DMS53 (cell line): ENCODE measurements at regions not wholly inside any gene's neighbourhood (a gene's known extent, or its start where the extent isn't known, plus 50 kb on each side); places are given as distances from the start of the nearest gene placed in this dataset.

Experiments used
- DNase-seq: peaks from one replicate; lab custom pipeline; 2025; lab: John Stamatoyannopoulos, UW

GRCh38 chr2:188051706-188052105 is 240.0 kb upstream of the GULP1 start:
- DNase-seq: no peak

- no peak for DNase-seq
These were observed 226.3 kb upstream of the GULP1 start for GRCh38 chr2:188065386-188065785.

- DNase-seq: peak; percentile 28
These were observed 223.6 kb upstream of the GULP1 start for GRCh38 chr2:188068093-188068492.

GRCh38 chr2:188076149-188077056 is 215.3 kb upstream of the GULP1 start:
- DNase-seq: no peak

- DNase-seq: no peak
These were observed 213.9 kb upstream of the GULP1 start for GRCh38 chr2:188077757-188078156.

GRCh38 chr2:188078534-188078933 is 213.1 kb upstream of the GULP1 start:
- DNase-seq: no peak

- DNase-seq: no peak
These were observed 212.5 kb upstream of the GULP1 start for GRCh38 chr2:188079196-188079595.

- no peak for DNase-seq
These were observed 206.3 kb upstream of the GULP1 start for GRCh38 chr2:188085421-188085820.

- DNase-seq: no peak
These were observed 201.8 kb upstream of the GULP1 start for GRCh38 chr2:188089901-188090300.

- no peak for DNase-seq
These were observed 200.5 kb upstream of the GULP1 start for GRCh38 chr2:188091220-188091619.

GRCh38 chr2:188092734-188093133 is 198.9 kb upstream of the GULP1 start:
- DNase-seq: no peak

GRCh38 chr2:188096910-188097309 is 194.8 kb upstream of the GULP1 start:
- no peak for DNase-seq

GRCh38 chr2:188102881-188103280 is 188.8 kb upstream of the GULP1 start:
- DNase-seq: no peak

GRCh38 chr2:188114014-188114413 is 177.7 kb upstream of the GULP1 start:
- no peak for DNase-seq

GRCh38 chr2:188117706-188118105 is 174.0 kb upstream of the GULP1 start:
- no peak for DNase-seq

- no peak for DNase-seq
These were observed 173.2 kb upstream of the GULP1 start for GRCh38 chr2:188118431-188118830.

GRCh38 chr2:188119112-188119838 is 172.4 kb upstream of the GULP1 start:
- peak; percentile 30 for DNase-seq

- peak; percentile 32 for DNase-seq
These were observed 168.7 kb upstream of the GULP1 start for GRCh38 chr2:188122985-188123384.

- DNase-seq: no peak
These were observed 162.0 kb upstream of the GULP1 start for GRCh38 chr2:188129677-188130076.

GRCh38 chr2:188130317-188130716 is 161.4 kb upstream of the GULP1 start:
- DNase-seq: no peak

GRCh38 chr2:188131281-188131680 is 160.4 kb upstream of the GULP1 start:
- DNase-seq: no peak

GRCh38 chr2:188132385-188132784 is 159.3 kb upstream of the GULP1 start:
- no peak for DNase-seq

GRCh38 chr2:188134241-188134640 is 157.4 kb upstream of the GULP1 start:
- DNase-seq: no peak
